ENCODE measurements at regions not wholly inside any gene's neighbourhood (a gene's known extent, or its start where the extent isn't known, plus 50 kb on each side); places are given as distances from the start of the nearest gene placed in this dataset.
A peak's percentile ranks its signal among the peaks of the same experiment; 100 is the strongest.
"Not testable (repeated sequence)": the region's sequence is repeated elsewhere in the genome, so short reads cannot be mapped to it uniquely, and the experiment has no call there.

DNA sequence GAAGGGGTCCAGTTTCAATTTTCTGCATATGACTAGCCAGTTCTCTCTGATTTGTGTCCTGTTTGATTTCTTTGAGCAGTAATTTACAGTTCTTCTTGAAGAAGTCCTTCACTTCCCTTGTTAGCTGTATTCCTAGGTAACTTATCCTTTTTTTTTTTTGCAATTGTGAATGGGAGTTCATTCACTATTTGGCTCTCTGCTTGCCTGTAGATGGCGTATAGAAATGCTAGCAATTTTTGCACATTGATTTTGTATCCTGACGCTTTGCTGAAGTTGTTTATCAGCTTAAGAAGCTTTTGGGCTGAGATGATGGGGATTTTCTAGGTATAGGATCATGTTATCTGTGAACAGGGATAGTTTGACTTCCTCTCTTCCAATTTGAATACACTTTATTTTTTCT is 77.6 kb upstream of the NID2 start:
- peaks cover 71% of the 10 kb centered on the region for H3K27me3 Mint-ChIP-seq (ENCODE audit: unreplicated experiment)
- H3K4me1 Mint-ChIP-seq (ENCODE audit: unreplicated experiment): no peaks in the 10 kb centered on the region
- TF ChIP-seq, protein P1, sequence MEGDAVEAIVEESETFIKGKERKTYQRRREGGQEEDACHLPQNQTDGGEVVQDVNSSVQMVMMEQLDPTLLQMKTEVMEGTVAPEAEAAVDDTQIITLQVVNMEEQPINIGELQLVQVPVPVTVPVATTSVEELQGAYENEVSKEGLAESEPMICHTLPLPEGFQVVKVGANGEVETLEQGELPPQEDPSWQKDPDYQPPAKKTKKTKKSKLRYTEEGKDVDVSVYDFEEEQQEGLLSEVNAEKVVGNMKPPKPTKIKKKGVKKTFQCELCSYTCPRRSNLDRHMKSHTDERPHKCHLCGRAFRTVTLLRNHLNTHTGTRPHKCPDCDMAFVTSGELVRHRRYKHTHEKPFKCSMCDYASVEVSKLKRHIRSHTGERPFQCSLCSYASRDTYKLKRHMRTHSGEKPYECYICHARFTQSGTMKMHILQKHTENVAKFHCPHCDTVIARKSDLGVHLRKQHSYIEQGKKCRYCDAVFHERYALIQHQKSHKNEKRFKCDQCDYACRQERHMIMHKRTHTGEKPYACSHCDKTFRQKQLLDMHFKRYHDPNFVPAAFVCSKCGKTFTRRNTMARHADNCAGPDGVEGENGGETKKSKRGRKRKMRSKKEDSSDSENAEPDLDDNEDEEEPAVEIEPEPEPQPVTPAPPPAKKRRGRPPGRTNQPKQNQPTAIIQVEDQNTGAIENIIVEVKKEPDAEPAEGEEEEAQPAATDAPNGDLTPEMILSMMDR (IDR thresholded peaks at IDR 0.05): peak; percentile 47
- no peak overlapping the region for H3K4me3 Mint-ChIP-seq (ENCODE audit: unreplicated experiment)
- no peak for DNase-seq (ENCODE audit: extremely low spot score, unreplicated experiment)
- no peaks in the 10 kb centered on the region for H3K36me3 Mint-ChIP-seq (ENCODE audit: unreplicated experiment)
- no peaks in the 10 kb centered on the region for H3K9me3 Mint-ChIP-seq (ENCODE audit: unreplicated experiment)
- H3K27ac Mint-ChIP-seq (ENCODE audit: unreplicated experiment): no peak overlapping the region

DNA sequence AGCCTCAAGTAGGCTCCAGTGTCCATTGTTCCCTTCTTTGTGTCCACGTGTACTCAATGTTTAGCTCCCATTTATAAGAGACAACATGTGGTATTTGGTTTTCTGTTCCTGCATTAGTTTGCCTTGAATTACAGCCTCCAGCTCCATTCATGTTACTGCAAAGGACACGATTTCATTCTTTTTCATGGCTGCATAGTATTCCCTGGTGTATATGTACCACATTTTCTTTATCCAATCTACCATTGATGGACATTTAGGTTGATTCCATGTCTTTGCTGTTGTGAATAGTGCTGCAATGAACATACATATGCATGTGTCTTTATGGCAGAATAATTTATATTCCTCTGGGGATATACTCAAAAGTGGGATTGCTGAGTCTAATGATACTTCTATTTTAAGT is 75.2 kb upstream of the NID2 start:
- H3K4me3 Mint-ChIP-seq (ENCODE audit: unreplicated experiment); H3K4me1 Mint-ChIP-seq (ENCODE audit: unreplicated experiment); DNase-seq (ENCODE audit: extremely low spot score, unreplicated experiment); H3K9me3 Mint-ChIP-seq (ENCODE audit: unreplicated experiment); H3K27ac Mint-ChIP-seq (ENCODE audit: unreplicated experiment); H3K36me3 Mint-ChIP-seq (ENCODE audit: unreplicated experiment): not testable (repeated sequence)
- peaks cover 54% of the 10 kb centered on the region for H3K27me3 Mint-ChIP-seq (ENCODE audit: unreplicated experiment)

DNA sequence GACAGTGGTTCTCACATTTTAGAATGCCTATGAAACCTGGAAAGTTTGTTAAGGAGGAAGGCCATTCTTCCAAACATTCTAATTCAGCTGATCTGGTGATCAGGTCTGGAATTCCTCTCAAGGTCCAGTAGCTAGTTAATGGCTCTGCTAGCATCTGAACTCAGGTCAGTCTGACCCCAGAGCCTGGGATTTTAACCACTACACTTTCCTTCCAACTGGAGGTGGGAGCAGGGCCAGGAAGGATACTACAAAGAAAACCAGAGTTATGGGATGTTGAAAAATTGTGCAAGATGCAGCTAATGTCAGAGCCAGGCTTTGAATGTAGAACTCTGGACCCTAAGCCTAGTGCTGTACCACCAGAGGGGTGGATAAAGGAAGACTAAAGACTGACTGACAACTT is 73.6 kb upstream of the NID2 start:
- no peaks in the 10 kb centered on the region for H3K4me1 Mint-ChIP-seq (ENCODE audit: unreplicated experiment)
- H3K27me3 Mint-ChIP-seq (ENCODE audit: unreplicated experiment): peaks cover 42% of the 10 kb centered on the region
- H3K36me3 Mint-ChIP-seq (ENCODE audit: unreplicated experiment): no peaks in the 10 kb centered on the region
- TF ChIP-seq, protein P1 (IDR thresholded peaks at IDR 0.05): no peak
- no peak overlapping the region for H3K4me3 Mint-ChIP-seq (ENCODE audit: unreplicated experiment)
- no peaks in the 10 kb centered on the region for H3K9me3 Mint-ChIP-seq (ENCODE audit: unreplicated experiment)
- no peak overlapping the region for H3K27ac Mint-ChIP-seq (ENCODE audit: unreplicated experiment)
- DNase-seq (ENCODE audit: extremely low spot score, unreplicated experiment): no peak

DNA sequence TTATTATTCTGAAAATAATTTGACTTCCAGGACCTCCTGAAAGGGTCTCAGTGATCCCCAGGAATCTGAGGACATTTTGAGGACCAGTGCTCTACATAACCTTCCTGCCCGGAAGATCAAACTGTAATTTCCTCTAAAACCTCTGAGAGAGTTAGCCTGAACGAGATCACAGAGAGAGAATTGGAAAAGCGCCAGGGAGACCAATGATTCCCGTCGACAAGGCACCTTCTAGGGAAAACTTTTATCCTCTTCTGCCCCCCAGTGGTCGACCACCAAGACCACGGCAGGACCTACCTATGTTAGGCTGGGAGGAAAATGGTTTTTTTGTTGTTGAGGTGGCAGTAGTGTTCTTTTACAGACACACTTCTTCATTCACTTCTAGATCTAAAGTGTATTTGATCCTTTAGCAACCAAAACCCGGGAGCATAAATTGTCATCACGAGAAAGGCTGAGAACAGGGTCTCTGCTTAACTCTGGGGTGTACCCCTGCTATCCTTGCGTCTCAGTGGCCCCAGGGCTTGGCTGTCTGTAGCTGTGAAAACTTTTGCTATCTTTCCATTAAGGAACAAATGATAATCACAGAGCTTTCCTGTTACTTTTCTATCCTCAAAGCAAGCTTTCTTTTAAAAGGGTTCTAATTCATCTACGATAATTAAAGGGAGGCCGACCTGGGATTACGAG is 62.9 kb upstream of the NID2 start:
- Mint-ChIP-seq H3K4me3 (ENCODE audit: unreplicated experiment) (no peak overlapping the region), H3K4me1 (ENCODE audit: unreplicated experiment) (peaks cover 13% of the 10 kb centered on the region), H3K9me3 (ENCODE audit: unreplicated experiment) (peaks cover 19% of the 10 kb centered on the region), H3K36me3 (ENCODE audit: unreplicated experiment) (peaks cover 4% of the 10 kb centered on the region), H3K27ac (ENCODE audit: unreplicated experiment) (no peak overlapping the region), H3K27me3 (ENCODE audit: unreplicated experiment) (no peaks in the 10 kb centered on the region)
- DNase-seq (ENCODE audit: extremely low spot score, unreplicated experiment): peak; percentile 94
- TF ChIP-seq, protein P1 (IDR thresholded peaks at IDR 0.05): peak; percentile 93

DNA sequence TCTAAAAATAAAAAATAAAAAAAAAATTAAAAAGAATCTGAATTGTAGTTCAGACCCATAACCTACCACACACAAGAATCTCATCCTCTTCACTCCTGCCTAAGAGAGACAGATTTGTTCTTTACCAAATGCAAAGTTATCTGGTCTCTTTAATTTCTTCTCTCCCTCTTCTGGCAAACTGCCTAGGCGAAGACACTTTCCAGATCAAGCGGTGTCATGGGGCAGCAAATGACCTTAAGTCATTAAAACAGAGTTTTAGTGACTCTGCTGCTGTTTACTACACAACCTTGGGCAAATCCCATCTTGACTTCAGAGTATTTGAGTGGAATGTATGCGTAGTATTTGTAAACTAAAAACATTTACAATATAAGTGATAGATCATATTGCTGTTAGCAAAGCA is 60.9 kb upstream of the NID2 start:
- Mint-ChIP-seq H3K4me1 (ENCODE audit: unreplicated experiment) (peaks cover 30% of the 10 kb centered on the region), H3K4me3 (ENCODE audit: unreplicated experiment) (no peak overlapping the region), H3K36me3 (ENCODE audit: unreplicated experiment) (no peaks in the 10 kb centered on the region), H3K9me3 (ENCODE audit: unreplicated experiment) (peaks cover 7% of the 10 kb centered on the region), H3K27ac (ENCODE audit: unreplicated experiment) (no peak overlapping the region), H3K27me3 (ENCODE audit: unreplicated experiment) (no peaks in the 10 kb centered on the region)
- TF ChIP-seq, protein P1 (IDR thresholded peaks at IDR 0.05): no peak
- DNase-seq (ENCODE audit: extremely low spot score, unreplicated experiment): no peak

Measured in osteocyte (in vitro differentiated cells).